NCI-H2029 (cell line): ENCODE measurements at regions not wholly inside any gene's neighbourhood (a gene's known extent, or its start where the extent isn't known, plus 50 kb on each side); places are given as distances from the start of the nearest gene placed in this dataset.

Experiments
- DNase-seq: peaks from one replicate; lab custom pipeline; 2025; lab: John Stamatoyannopoulos, UW

DNA sequence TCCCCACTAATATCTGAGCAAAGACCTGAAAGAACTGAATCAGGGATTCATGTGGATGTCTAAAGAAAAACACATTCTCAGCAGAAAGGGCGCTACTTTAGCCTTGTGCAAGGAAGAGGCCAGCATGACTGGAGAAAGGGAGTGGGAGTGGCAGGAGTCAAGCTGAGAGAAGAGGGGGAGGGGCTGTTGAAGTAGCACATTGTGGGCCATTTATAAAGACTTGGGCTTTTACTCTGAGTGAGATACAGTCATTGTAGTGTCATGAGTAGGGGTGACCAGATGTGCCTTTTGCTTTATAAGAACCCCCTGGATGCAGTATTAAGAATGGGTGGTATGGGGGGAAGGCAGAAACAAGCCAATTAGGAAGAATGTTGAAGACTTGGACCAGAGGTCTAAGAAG is 452.8 kb downstream of the ENC1 start:
- DNase-seq, result no peak

- DNase-seq, result no peak
Measured at GRCh38 chr5:74186356-74187315, 453.9 kb downstream of the ENC1 start.

- DNase-seq, result no peak
Measured at GRCh38 chr5:74185599-74185998, 454.9 kb downstream of the ENC1 start.

DNA sequence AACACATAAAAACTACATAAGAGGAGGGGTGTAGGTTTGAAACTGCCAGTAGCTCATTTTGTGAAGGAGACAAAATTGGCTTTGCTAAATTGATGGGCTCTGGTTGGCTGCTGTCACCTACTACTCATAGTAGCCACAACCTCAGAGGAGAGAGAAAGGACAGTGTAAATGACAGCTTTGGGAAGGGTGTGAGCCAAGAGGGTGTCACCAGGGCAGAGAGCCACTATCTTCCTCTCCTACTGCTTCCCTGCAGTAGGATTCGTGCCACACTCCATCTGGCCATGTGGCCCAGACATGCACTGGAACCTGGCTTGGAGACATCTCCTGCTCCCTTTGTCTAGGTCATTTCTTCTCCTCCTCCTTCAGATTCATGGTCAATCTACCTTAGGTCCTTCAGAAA is 455.9 kb downstream of the ENC1 start:
- DNase-seq, result no peak

- DNase-seq, result no peak
Measured at GRCh38 chr5:74183041-74183440, 457.5 kb downstream of the ENC1 start.

DNA sequence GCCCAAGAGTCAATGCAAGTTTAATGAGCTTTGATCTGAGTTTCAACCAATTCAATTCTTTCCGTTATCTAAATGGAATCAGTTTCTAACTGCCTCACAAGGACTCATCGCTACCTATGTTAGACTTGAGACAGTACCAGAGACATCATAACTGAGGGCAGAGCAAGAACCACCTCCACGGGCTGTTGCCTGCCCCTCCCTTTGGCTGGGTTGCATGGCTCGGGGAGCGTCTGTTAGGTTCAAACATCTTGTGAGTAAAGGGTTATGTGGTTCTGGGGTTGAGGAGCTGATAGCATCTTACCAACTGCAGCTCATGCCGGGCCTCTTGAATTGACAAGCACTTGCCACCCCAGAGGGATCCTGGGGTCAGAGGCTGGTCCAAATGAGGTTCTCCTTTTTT is 457.9 kb downstream of the ENC1 start:
- no peak for DNase-seq

GRCh38 chr5:74179701-74180100 is 460.8 kb downstream of the ENC1 start:
- no peak for DNase-seq

GRCh38 chr5:74179179-74179578 is 461.3 kb downstream of the ENC1 start:
- peak; percentile 52 for DNase-seq

DNA sequence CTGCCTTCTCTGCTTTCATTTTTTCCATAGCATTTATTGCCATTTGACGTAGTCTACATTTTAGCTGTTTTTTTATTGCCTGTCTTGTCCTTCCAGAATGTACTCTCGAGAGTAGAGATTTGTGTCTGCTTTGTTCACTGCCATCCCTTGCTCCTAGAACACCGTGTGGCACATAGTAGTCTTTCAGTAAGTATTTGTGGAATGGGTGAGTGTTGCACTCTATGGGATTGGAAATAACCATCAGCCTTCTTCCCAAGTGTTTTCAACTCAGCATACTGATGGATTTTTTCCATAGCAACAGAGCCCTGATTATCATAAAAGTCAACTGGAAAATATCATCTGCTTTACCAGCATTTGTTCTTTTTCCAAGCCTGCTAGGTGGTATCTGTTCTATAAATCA is 462.6 kb downstream of the ENC1 start:
- no peak for DNase-seq

DNA sequence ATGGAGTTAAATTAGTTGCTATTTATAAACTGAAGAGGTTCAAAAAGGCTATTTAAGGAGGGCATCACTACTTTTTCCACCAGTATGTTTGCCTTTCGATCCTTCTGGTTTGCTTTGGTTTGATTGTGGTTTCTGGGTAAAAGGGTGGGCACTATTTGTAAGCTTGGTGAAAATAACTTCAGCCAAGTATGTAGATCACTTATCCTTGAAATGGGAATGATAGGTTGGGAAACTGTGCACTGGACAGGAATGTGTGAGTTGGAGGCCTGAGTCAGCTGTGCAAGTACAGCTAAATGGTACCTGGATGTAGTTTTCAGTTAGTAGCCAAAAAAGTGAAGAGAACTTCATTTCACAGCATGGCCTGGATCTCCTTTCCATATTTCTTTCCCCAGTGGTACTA is 466.2 kb downstream of the ENC1 start:
- no peak for DNase-seq

DNA sequence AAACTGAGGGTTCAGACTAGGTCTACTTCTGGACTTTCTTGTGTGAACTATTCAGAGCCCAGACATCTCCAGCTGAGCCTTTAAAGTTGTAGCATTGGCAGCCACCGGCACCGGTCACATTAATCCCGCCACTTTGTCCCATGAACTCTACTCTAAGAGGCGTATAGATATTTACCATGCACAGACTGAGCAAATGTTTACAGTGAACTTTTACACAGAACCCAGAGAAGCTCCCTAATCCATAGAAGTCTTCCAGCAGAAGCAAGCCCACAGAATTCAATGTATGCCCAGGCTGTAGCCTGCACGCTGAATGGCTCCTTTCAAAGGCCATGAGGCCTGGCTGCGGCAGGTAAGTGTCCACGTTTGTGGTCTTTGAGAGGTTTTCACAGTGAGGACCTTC is 466.9 kb downstream of the ENC1 start:
- DNase-seq, result no peak

DNA sequence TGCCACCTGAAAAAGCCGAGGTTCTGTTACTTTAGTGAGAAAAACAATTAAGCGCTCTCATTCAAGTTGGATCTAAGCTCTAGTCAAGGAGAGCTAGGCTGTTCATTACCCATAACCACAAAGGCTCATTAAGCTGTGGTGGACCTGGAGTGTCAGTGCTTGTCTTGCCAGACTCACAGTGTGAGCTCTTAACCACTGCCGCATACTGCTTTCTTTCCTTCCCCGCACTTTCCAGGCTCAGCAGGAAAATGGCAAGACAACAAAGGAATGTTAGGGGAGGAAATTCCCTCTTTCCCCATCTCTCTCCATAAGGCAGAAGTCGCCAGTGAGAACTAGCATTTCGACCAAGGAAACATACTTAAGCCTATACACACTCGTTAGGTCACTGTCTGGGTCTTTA is 467.3 kb downstream of the ENC1 start:
- no peak for DNase-seq

DNA sequence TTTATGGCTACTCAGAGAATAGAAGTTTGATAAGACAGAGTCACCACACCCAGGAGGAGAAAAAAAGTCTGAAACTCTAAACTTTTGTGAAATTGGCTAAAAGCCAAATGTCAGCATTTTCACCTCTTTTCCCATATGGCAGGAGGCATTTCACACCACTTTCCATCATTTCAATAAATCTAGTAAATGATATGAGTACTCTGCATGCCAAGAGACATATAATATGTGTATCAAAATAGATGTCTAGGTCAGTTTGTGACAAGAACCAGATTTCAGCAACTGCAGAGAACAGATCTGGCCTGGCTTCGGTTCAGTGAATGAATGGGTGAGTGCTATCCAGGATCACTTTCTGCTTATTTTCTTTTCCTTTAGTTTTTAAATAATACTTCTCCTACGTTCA is 470.8 kb downstream of the ENC1 start:
- no peak for DNase-seq

DNA sequence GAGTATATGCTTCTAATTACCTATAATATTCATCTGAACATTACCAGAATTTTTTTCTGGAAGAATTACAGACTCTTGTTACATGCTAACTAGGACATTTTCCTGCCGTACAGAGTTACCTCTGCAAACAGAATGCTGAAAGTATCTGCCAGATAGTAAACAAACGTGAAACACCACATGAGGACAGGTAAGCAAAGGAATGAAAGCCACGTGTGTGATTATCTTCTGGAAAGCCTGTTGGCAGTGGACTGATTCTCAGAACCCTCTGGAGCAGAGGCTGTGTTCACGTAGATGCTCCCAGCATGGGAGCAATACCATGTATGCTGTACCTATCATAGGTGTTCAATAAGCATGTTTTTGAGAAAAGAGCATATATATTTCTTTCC is 472.6 kb downstream of the ENC1 start:
- DNase-seq, result peak; percentile 24

- DNase-seq, result no peak
Measured at GRCh38 chr5:74167206-74167929, 473.2 kb downstream of the ENC1 start.

- no peak for DNase-seq
Measured at GRCh38 chr5:74166064-74166463, 474.5 kb downstream of the ENC1 start.

DNA sequence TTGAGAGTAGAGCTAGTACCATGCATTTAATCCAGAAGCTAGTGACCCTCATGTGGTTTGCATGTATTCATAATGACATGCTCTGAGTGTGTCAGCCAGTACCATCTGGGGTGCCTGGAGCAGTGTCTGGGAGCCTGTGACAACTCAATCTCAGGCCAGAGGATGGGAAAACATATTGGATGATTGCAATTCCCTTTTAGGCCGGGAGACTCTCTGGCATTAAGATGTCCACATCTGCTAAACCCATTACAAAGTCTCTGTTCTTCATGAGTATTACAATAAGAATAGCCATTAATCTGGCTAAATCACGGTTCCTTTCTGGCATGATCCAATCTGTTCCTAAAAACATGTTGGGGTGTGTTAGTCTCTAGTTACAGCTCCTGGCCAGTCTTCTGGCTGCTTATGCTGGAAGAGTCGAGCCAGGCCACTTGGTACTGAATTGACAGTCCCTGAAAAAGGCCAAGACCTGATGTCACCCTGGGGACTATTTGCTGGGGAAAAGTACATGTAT is 475.7 kb downstream of the ENC1 start:
- DNase-seq, result no peak

DNA sequence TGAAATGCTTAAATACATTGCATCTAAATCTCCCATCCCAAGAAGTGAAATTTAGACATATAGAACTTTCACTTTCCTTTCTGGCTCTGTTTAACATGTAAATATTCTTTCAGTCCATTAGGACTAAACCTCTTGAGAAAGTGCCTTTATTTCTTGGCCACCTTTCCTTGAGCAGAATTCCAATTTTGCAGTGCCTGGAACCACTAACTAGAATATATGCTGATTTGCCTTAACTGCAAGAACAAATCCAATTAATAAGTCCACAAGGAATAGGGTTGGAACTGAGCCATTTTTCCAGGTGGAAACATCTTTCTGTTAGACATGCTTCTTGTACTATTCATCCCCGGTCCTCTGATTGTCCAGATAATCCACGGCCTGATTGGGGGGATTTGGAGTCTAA is 478.0 kb downstream of the ENC1 start:
- DNase-seq, result no peak

- DNase-seq, result no peak
Measured at GRCh38 chr5:74161170-74161569, 479.4 kb downstream of the ENC1 start.

- DNase-seq, result no peak
Measured at GRCh38 chr5:74156728-74157383, 483.7 kb downstream of the ENC1 start.

- no peak for DNase-seq
Measured at GRCh38 chr5:74155501-74155900, 485.0 kb downstream of the ENC1 start.

DNA sequence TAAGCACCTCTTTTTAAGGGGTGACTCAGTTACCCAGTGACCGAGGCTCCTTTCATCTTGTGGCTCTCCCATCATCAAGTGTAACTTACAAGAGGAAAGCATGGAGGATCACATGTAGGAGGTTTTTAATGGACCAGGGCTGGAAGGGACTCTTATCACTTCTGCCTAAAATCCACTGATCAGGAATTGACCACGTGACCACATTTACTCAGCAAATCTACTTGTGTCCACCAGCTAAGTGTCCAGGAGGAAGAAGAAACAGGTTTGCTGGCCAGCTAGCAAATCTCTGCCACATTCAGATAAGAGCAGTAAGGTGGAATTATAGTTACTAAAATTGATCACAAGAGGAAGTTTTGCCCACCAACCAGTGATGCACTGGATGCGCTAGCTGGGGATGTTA is 486.0 kb downstream of the ENC1 start:
- no peak for DNase-seq
